HCT116 (cell line): ENCODE measurements at regions not wholly inside any gene's neighbourhood (a gene's known extent, or its start where the extent isn't known, plus 50 kb on each side); places are given as distances from the start of the nearest gene placed in this dataset.

Experiments
- ATF3 ChIP-seq: IDR thresholded peaks from 2 replicates; pipeline ENCODE4 v1.6.1; 2012
- CBX3 ChIP-seq: IDR thresholded peaks from 2 replicates; pipeline ENCODE4 v1.6.1; 2012; ENCODE audit warnings: low read depth
- CEBPB ChIP-seq: IDR thresholded peaks from 2 replicates; pipeline ENCODE4 v1.6.1; 2012; ENCODE audit warnings: low read depth
- CTCF ChIP-seq, 3 experiments: fragments of 200-600 bp in 1 of 3; sonication (generic) in 1 of 3; IDR thresholded peaks in 2 of 3; conservative IDR thresholded peaks in 1 of 3; 2 replicates each; pipeline ENCODE4 v1.5.1; 2012 to 2017; ENCODE audit warnings: low read depth in 2 of 3, low read length in 2 of 3, antibody characterized with exemption in 1 of 3, borderline replicate concordance in 1 of 3, control low read depth in 1 of 3, mild to moderate bottlenecking in 1 of 3, mixed read lengths in 1 of 3, mixed run types in 1 of 3, moderate library complexity in 1 of 3; ENCODE audit not compliant: insufficient read depth in 1 of 3
- EZH2 ChIP-seq: fragments of 200-600 bp; sonication (generic); IDR thresholded peaks from 2 replicates; pipeline ENCODE4 v1.6.1; 2017; ENCODE audit warnings: antibody characterized with exemption, mixed run types
- EZH2phosphoT487 ChIP-seq: fragments of 200-600 bp; IDR thresholded peaks from 2 replicates; pipeline ENCODE4 v1.6.1; 2018; ENCODE audit warnings: antibody characterized with exemption, borderline replicate concordance
- FOSL1 ChIP-seq: IDR thresholded peaks from 2 replicates; pipeline ENCODE4 v1.6.1; 2012; ENCODE audit warnings: low read depth
- JUND ChIP-seq: IDR thresholded peaks from 2 replicates; pipeline ENCODE4 v1.6.1; 2012
- POLR2A ChIP-seq: IDR thresholded peaks from 2 replicates; pipeline ENCODE4 v1.7.0; 2011; ENCODE audit warnings: borderline replicate concordance; ENCODE audit not compliant: insufficient read depth, insufficient read length; ENCODE audit errors: extremely low read depth
- POLR2AphosphoS5 ChIP-seq: IDR thresholded peaks from 2 replicates; pipeline ENCODE4 v1.6.1; 2011; ENCODE audit warnings: mild to moderate bottlenecking, low read depth, low read length, moderate library complexity
- RAD21 ChIP-seq: IDR thresholded peaks from 2 replicates; pipeline ENCODE4 v1.6.1; 2012; ENCODE audit warnings: low read depth, mild to moderate bottlenecking
- YY1 ChIP-seq: IDR thresholded peaks from 2 replicates; pipeline ENCODE4 v1.6.1; 2011; ENCODE audit warnings: low read length, low read depth, moderate library complexity, mild to moderate bottlenecking; ENCODE audit not compliant: insufficient replicate concordance; ENCODE audit errors: extremely low read depth
- ZFX ChIP-seq: fragments of 450-650 bp; IDR thresholded peaks from 2 replicates; pipeline ENCODE4 v1.6.1; 2017

DNA sequence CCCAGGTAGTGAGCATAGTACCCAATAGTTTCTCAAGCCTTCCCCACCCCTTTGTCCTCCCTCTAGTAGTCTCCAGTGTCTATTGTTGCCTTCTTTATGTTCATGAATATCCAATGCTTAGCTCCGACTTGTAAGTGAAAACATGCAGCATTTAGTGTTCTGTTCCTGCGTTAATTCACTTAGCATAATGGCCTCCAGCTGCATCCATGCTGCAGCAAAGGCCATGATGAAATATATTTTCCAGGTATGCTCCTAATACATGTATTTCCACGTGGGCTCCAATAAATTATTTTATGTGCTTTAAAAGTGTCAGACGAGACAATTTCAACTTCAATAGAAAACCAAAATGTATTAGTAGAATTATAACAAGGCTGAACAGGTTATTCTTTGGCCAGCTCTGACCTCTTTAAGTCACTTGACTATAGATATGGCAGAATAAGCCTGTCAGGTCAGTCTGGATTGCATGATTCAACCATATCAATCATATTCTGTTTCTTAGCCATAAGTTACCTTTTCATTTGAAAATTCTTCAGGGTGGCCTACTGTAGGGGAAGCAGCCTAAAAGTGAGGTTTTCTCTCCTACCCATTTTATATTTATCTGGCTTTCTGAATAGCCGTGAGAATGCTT is 2291.6 kb upstream of the WWC1 start:
- no peak for TF ChIP-seq CTCF (IDR thresholded peaks at IDR 0.05 in 2 of 3, conservative IDR thresholded peaks at IDR 0.05 in 1 of 3; ENCODE audit: borderline replicate concordance in 1 of 3, insufficient read depth in 1 of 3, low read depth in 2 of 3, low read length in 2 of 3)
- no peak for TF ChIP-seq ZFX
- TF ChIP-seq RAD21, result no peak
- TF ChIP-seq JUND, result no peak
- no peak for TF ChIP-seq POLR2AphosphoS5
- no peak for TF ChIP-seq YY1
- TF ChIP-seq FOSL1, result no peak
- TF ChIP-seq EZH2, result no peak
- TF ChIP-seq POLR2A, result no peak
- TF ChIP-seq EZH2phosphoT487, result no peak
- TF ChIP-seq CEBPB, result no peak
- no peak for TF ChIP-seq CBX3
- no peak for TF ChIP-seq ATF3
